D721Med (cell line): ENCODE measurements at regions not wholly inside any gene's neighbourhood (a gene's known extent, or its start where the extent isn't known, plus 50 kb on each side); places are given as distances from the start of the nearest gene placed in this dataset.
"Not testable (repeated sequence)": the region's sequence is repeated elsewhere in the genome, so short reads cannot be mapped to it uniquely, and the experiment has no call there.

Experiments
- DNase-seq: peaks from one replicate; pipeline ENCODE4 v3.0.0; 2011; ENCODE audit warnings: low spot score; ENCODE audit not compliant: insufficient read length
- FAIRE-seq: peaks from 2 replicates; lab custom pipeline; 2011; peaks lifted over from hg19 to GRCh38; lab: Jason Lieb, UNC
- TF ChIP-seq, protein P1 (sequence below): IDR thresholded peaks from 2 replicates; pipeline ENCODE4 v1.5.1; 2012; ENCODE audit warnings: mild to moderate bottlenecking, control low read depth; ENCODE audit not compliant: insufficient read depth; ENCODE audit errors: missing control alignments

DNA sequence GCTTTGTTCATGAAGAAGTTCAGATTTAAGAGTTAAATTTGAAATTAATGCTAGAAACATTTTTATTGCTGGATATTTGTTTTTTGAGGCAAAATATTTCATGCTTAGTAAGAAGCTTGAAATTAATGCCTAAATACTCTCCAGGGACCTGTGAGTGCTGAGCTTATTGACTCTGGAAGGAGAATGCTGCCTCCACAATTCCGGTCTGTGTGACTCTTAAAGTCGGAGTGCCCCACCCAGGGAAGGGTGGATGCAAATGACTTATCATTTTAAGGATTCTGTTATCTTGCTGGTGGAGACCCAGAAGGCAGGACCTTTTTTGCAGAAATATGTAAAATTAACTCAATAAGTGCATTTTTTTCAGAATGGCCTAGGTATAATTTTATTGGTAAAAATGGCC, 143.8 kb upstream of the RXFP2 start:
- FAIRE-seq (no peak), DNase-seq (no peak)
- TF ChIP-seq, protein P1, sequence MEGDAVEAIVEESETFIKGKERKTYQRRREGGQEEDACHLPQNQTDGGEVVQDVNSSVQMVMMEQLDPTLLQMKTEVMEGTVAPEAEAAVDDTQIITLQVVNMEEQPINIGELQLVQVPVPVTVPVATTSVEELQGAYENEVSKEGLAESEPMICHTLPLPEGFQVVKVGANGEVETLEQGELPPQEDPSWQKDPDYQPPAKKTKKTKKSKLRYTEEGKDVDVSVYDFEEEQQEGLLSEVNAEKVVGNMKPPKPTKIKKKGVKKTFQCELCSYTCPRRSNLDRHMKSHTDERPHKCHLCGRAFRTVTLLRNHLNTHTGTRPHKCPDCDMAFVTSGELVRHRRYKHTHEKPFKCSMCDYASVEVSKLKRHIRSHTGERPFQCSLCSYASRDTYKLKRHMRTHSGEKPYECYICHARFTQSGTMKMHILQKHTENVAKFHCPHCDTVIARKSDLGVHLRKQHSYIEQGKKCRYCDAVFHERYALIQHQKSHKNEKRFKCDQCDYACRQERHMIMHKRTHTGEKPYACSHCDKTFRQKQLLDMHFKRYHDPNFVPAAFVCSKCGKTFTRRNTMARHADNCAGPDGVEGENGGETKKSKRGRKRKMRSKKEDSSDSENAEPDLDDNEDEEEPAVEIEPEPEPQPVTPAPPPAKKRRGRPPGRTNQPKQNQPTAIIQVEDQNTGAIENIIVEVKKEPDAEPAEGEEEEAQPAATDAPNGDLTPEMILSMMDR: no peak

DNA sequence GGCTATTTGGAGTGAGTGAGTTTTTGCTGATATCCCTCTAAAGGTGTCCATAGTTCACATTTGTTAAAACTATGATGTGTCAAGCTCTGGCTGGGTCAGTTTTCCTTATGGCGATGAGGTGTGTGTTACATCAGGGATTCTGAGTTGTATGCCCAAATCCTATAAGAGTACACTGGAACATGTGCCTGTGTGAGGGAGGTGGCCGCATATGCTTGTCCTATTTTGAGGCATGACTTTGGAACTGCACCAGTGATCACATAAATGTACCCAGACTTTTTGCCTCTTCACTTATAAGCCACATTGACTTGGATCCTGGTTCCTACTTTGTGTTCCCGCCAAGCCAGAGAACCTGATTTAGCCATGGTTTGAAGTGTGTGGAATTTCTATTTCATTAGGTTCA, 140.3 kb upstream of the RXFP2 start:
- DNase-seq: no peak
- TF ChIP-seq, protein P1: no peak
- FAIRE-seq: no peak

DNA sequence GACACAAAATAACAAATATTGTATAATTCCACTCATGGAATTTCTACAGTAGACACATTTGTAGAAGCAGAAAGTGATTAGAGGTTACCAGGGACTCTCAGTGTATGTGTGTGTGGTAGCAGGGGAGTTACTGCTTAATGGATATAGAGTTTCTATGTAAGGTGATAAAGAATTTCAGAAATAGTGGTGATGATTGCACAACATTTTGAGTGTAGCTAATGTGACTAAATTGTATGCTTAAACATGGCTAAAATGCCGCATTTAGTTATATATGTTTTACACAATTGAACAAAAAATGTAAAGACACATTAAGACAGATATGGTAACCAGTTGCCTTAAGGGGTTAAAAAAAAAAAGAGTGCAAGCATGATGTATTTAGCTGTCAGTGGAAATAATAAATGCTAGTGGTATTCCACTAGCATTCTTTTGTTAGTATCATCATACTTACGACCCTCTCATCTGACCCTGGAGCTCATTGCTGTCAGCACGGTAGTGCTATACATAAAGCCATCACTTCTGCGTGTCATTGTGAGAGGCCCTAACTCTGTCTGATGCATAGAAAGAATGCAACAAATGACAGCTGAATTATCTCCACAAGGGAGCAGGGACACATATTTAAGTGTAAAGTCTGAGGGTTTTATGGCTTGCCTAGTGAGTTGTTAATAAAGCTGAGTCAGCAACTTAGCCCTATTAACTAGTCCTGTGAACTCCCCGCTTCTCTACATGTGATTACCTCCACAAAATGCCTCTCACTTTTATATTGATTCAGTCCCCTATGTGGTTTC, 134.1 kb upstream of the RXFP2 start:
- TF ChIP-seq, protein P1: no peak
- FAIRE-seq: no peak
- DNase-seq: no peak

DNA sequence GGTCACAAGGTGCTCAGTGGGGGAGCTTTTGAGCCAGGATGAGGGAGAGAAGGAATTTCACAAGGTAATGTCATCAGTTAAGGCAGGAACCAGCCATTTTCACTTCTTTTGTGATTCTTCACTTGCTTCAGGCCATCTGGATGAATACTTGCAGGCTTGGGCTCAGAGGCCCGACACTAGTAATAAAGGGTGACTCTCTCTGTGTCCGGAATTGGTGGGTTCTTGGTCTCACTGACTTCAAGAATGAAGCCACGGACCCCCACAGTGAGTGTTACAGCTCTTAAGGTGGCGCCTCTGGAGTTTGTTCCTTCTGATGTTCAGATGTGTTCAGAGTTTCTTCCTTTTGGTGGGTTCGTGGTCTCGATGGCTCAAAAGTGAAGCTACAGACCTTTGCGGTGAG, 131.8 kb upstream of the RXFP2 start:
- FAIRE-seq, DNase-seq: not testable (repeated sequence)

DNA sequence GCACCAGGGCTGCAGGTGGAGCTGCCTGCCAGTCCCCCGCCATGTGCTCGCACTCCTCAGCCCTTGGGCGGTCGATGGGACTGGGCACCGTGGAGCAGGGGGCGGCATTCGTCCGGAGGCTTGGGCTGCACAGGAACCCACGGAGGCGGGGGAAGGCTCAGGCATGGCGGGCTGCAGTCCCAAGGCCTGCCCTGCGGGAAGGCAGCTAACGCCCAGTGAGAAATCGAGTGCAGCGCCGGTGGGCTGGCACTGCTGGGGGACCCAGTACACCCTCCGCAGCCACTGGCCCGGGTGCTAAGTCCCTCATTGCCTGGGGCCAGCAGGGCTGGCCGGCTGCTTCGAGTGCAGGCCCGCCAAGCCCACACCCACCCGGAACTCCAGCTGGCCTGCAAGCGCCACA, 130.5 kb upstream of the RXFP2 start:
- FAIRE-seq, DNase-seq: not testable (repeated sequence)

DNA sequence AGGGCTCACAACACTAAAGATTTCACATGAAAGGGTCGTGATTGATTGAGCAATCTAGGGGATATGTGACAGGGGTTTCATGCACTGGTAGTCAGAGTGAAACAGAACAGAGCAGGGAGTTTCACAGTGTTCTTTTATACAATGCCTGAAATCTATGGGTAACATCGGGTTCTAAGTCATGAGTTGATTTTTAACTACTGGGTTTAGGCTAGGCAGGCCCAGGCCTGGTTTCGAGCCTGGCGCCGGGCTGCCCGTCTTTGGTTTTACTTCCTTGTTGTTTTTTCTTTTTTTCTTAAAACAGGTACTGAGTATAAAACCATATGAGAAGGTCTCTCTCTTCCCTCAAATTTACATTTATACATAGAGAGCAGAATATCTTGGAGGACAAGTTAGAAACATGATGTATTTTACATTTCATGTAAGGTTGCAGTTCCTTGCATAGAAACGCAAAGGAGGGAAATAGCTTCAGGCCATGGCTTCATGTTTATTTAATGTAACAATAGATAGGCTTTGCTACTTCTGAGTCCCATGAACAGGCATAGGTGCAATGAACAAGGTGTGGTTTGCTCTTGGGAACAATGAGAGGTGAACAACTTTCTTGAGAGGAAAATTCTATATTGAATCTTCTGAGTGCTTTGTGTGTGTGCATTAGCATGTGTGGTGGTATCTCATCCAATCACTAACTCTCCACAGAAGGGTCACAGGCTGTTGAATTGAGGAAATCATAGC, 128.9 kb upstream of the RXFP2 start:
- DNase-seq (no peak), FAIRE-seq (no peak)
- TF ChIP-seq, protein P1: no peak

DNA sequence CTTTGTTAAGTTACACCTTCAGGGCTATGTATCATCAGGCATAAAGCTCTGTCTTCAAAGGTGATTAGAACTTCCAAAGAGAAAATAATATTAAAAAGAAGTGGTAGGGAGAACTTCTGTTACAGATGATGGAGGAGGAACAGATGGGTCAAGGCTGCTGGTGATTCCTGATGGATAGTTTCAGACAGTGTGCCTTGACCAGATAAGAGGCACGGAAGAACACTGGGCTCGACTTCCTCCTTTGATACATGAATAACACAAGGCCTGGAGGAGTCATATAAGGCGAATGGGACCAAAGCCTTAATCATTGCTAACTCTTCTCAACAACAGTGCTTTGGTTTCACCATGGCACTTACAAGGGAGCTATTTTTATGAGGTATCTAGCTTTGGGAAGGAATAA, 128.1 kb upstream of the RXFP2 start:
- FAIRE-seq: no peak
- no peak for DNase-seq
- TF ChIP-seq, protein P1: no peak

DNA sequence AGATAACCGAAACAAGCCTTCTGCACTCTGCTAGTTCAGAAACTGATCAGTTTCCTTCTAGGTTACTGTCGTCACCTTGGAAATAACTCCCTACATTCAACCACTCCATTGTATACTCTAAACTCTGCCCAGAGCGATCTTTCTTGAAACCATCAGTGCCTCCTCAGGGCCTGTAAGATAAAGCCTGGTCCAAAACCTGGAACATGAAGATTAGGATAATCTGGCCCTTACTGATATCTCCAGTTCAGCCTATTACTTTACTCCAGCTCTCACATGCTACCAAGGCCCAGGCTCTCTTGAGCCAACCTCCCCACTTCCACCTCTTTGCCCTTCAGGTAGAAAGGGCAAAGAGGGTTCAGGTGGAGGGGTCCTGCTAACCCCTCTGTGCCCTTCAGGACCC, 125.3 kb upstream of the RXFP2 start:
- FAIRE-seq (no peak), DNase-seq (no peak)
- TF ChIP-seq, protein P1: no peak
